ENCODE measurements at regions not wholly inside any gene's neighbourhood (a gene's known extent, or its start where the extent isn't known, plus 50 kb on each side); places are given as distances from the start of the nearest gene placed in this dataset.

DNA sequence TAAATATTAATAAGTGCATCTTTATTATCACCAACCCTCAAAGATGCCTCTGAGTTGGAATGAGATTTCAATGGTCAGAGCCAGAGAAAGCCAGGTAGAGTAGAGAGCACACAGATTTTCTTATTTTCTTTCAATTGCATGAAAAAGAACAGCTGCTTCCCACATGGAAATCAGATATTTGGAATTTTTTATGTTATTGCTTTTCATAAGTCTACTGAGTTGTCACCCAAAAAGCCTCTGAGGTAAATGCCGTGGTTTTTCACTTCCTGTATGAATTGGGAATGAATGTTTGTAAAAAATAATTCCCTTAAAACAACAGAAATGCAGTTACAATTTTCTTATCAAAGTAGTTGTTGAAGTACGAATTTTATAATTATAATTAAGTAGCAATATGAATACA, 563.1 kb downstream of the RFPL4B start:
- no peak for TF ChIP-seq TAF1 (IDR thresholded peaks at IDR 0.05; ENCODE audit: borderline replicate concordance, insufficient read depth, low read length)
- no peak for TF ChIP-seq SIN3A (IDR thresholded peaks at IDR 0.05; ENCODE audit: borderline replicate concordance, insufficient read depth, low read length)
- no peak for TF ChIP-seq POLR2AphosphoS5 (IDR thresholded peaks at IDR 0.05; ENCODE audit: low read depth, low read length)
- TF ChIP-seq FOXP2 (optimal IDR thresholded peaks at IDR 0.05; ENCODE audit: borderline replicate concordance, extremely low read depth, extremely low read length, insufficient read depth) = no peak
- TF ChIP-seq, protein P1, sequence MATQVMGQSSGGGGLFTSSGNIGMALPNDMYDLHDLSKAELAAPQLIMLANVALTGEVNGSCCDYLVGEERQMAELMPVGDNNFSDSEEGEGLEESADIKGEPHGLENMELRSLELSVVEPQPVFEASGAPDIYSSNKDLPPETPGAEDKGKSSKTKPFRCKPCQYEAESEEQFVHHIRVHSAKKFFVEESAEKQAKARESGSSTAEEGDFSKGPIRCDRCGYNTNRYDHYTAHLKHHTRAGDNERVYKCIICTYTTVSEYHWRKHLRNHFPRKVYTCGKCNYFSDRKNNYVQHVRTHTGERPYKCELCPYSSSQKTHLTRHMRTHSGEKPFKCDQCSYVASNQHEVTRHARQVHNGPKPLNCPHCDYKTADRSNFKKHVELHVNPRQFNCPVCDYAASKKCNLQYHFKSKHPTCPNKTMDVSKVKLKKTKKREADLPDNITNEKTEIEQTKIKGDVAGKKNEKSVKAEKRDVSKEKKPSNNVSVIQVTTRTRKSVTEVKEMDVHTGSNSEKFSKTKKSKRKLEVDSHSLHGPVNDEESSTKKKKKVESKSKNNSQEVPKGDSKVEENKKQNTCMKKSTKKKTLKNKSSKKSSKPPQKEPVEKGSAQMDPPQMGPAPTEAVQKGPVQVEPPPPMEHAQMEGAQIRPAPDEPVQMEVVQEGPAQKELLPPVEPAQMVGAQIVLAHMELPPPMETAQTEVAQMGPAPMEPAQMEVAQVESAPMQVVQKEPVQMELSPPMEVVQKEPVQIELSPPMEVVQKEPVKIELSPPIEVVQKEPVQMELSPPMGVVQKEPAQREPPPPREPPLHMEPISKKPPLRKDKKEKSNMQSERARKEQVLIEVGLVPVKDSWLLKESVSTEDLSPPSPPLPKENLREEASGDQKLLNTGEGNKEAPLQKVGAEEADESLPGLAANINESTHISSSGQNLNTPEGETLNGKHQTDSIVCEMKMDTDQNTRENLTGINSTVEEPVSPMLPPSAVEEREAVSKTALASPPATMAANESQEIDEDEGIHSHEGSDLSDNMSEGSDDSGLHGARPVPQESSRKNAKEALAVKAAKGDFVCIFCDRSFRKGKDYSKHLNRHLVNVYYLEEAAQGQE (IDR thresholded peaks at IDR 0.05; ENCODE audit: insufficient read depth in 1 of 2, low read depth in 2 of 2, low read length in 2 of 2) = no peak

DNA sequence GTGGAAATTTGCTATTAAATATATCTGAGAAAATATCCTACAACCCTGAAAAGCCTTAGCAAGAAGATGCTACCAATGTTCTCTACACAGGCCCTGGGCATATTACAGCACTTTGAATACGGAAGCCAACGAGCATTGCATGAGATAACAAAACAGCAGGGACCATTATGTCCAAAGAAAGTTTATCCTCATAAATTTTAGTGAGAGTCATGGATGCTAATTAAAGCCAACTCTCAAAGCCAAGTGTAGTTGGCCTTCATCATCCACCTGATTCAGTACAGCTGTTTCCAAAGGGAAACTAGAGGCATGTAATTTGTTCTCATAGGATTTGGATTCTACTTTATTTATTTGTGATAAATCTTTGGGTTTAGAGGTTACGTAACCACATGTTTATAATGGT, 564.8 kb downstream of the RFPL4B start:
- TF ChIP-seq SIN3A (IDR thresholded peaks at IDR 0.05; ENCODE audit: borderline replicate concordance, insufficient read depth, low read length) = no peak
- TF ChIP-seq, protein P1 (IDR thresholded peaks at IDR 0.05; ENCODE audit: insufficient read depth in 1 of 2, low read depth in 2 of 2, low read length in 2 of 2) = no peak

DNA sequence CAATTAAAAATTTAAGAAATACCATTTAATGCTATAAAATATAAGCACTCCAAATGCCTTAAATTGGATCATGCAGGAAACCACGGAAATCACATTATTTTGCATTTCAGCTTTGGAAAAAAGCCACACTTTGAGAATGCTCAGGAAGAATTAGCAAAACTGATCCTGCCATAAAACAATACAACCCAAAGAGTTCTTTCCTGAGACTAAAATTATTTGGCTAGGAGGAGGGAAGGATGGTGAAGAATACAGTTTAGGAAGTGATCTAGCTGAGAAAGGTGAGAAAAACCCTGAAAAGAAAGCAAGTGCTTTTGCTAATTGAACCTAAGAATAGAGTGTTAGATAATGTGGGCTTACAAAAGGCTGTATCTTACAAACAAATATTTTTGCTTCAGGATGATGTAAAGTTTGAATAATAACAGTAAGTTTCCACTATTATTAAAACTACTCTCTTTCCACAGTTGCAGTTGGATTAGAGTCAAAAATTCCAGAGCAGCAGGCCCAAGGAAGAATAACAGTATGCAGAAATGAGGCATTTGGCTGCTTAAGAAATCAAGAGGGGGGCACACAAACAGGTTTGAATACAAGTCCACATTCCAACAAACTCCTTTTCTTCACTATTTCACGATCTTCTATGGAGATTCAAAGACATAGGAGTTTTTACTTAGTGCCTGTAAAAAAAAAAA, 565.4 kb downstream of the RFPL4B start:
- TF ChIP-seq, protein P1 (IDR thresholded peaks at IDR 0.05; ENCODE audit: insufficient read depth in 1 of 2, low read depth in 2 of 2, low read length in 2 of 2) = no peak
- no peak for TF ChIP-seq TAF1 (IDR thresholded peaks at IDR 0.05; ENCODE audit: borderline replicate concordance, insufficient read depth, low read length)
- no peak for TF ChIP-seq POLR2AphosphoS5 (IDR thresholded peaks at IDR 0.05; ENCODE audit: low read depth, low read length)
- no peak for TF ChIP-seq SIN3A (IDR thresholded peaks at IDR 0.05; ENCODE audit: borderline replicate concordance, insufficient read depth, low read length)

DNA sequence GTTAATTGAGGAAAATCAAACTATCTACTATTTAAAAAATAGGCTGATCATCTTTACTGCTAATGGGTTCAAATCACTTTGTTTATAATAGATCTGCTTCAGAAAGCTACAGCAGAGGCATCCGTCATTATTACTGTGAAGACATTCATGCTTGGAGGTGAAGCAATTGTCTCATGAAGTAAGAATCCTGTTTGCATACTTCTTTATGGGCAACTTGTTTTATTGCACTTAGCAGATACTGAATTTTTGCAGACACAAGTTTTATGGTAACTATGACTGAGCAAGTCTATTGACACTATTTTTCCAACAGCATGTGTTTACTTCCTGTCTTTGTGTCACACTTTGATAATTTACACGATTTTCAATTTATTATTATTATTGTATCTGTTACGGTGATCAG, 573.9 kb downstream of the RFPL4B start:
- no peak for TF ChIP-seq POLR2AphosphoS5 (IDR thresholded peaks at IDR 0.05; ENCODE audit: low read depth, low read length)
- TF ChIP-seq TAF1 (IDR thresholded peaks at IDR 0.05; ENCODE audit: borderline replicate concordance, insufficient read depth, low read length) = no peak
- TF ChIP-seq, protein P1 (IDR thresholded peaks at IDR 0.05; ENCODE audit: insufficient read depth in 1 of 2, low read depth in 2 of 2, low read length in 2 of 2) = no peak
- no peak for TF ChIP-seq SIN3A (IDR thresholded peaks at IDR 0.05; ENCODE audit: borderline replicate concordance, insufficient read depth, low read length)
- TF ChIP-seq FOXP2 (optimal IDR thresholded peaks at IDR 0.05; ENCODE audit: borderline replicate concordance, extremely low read depth, extremely low read length, insufficient read depth) = no peak
